ENCODE measurements at regions not wholly inside any gene's neighbourhood (a gene's known extent, or its start where the extent isn't known, plus 50 kb on each side); places are given as distances from the start of the nearest gene placed in this dataset.

GRCh38 chr4:30946288-30946687, 226.1 kb downstream of the PCDH7 start:
- H3K27ac ChIP-seq (ENCODE audit: low read depth, low read length), result no peak overlapping the region
- no peak for TF ChIP-seq CBX8 (IDR thresholded peaks at IDR 0.05; ENCODE audit: borderline replicate concordance, low read depth, low read length)
- TF ChIP-seq KDM4A (IDR thresholded peaks at IDR 0.05; ENCODE audit: low read depth, low read length, severe bottlenecking), result no peak
- TF ChIP-seq POU5F1 (IDR thresholded peaks at IDR 0.05; ENCODE audit: low read depth, low read length), result no peak
- no peak for TF ChIP-seq USF2 (IDR thresholded peaks at IDR 0.05; ENCODE audit: low read length)
- TF ChIP-seq GABPA (IDR thresholded peaks at IDR 0.05; ENCODE audit: borderline replicate concordance, insufficient read depth, low read length), result no peak
- TF ChIP-seq SUZ12 (IDR thresholded peaks at IDR 0.05; ENCODE audit: low read length), result no peak
- no peak for TF ChIP-seq TBP (IDR thresholded peaks at IDR 0.05; ENCODE audit: low read depth, low read length)
- no peak for TF ChIP-seq POLR2AphosphoS5 (IDR thresholded peaks at IDR 0.05; ENCODE audit: low read depth, low read length)
- no peak for TF ChIP-seq BRCA1 (IDR thresholded peaks at IDR 0.05; ENCODE audit: low read depth, low read length)
- no peak for TF ChIP-seq CHD2 (IDR thresholded peaks at IDR 0.05; ENCODE audit: low read length)
- no peak for TF ChIP-seq RBBP5 (IDR thresholded peaks at IDR 0.05; ENCODE audit: borderline replicate concordance, low read depth, low read length)
- TF ChIP-seq SP1 (IDR thresholded peaks at IDR 0.05; ENCODE audit: low read depth, low read length), result no peak
- no peak for TF ChIP-seq RXRA (IDR thresholded peaks at IDR 0.05; ENCODE audit: insufficient read depth, low read depth, low read length)
- TF ChIP-seq, protein P1, sequence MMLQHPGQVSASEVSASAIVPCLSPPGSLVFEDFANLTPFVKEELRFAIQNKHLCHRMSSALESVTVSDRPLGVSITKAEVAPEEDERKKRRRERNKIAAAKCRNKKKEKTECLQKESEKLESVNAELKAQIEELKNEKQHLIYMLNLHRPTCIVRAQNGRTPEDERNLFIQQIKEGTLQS (IDR thresholded peaks at IDR 0.05; ENCODE audit: insufficient read depth, low read depth, low read length), result no peak

More at GRCh38 chr4:30946288-30946687, 226.1 kb downstream of the PCDH7 start:
- Histone ChIP-seq H2AK5ac (ENCODE audit: low read depth, low read length) (no peak overlapping the region), H4K20me1 (replicated peaks in 1 of 2; ENCODE audit: control insufficient read depth in 1 of 2, insufficient read depth in 2 of 2, low read length in 2 of 2) (no peaks in the 10 kb centered on the region), H4K91ac (replicated peaks; ENCODE audit: insufficient read length, low read length) (no peak overlapping the region), H2BK15ac (ENCODE audit: low read length) (no peak overlapping the region), H3K36me3 (ENCODE audit: control insufficient read depth in 2 of 4, insufficient read depth in 4 of 4, low read length in 3 of 4) (no peaks in the 10 kb centered on the region), H3K27me3 (replicated peaks in 1 of 4; ENCODE audit: control insufficient read depth in 3 of 4, extremely low read depth in 1 of 4, insufficient read depth in 3 of 4, low read length in 3 of 4) (no peaks in the 10 kb centered on the region), H3K4me3 (ENCODE audit: extremely low read depth in 1 of 4, insufficient read depth in 2 of 4, low read depth in 3 of 4, low read length in 4 of 4) (no peak overlapping the region), H2BK120ac (replicated peaks; ENCODE audit: low read depth, low read length) (no peak overlapping the region), H2BK12ac (ENCODE audit: low read depth, low read length) (no peak overlapping the region), H3K56ac (replicated peaks; ENCODE audit: insufficient read length, low read depth, low read length) (no peak overlapping the region), H4K8ac (ENCODE audit: extremely low read depth, insufficient read depth, low read length) (no peak overlapping the region), H3K9ac (replicated peaks in 1 of 4; ENCODE audit: extremely low read depth in 1 of 4, low read depth in 3 of 4, low read length in 3 of 4) (no peak overlapping the region), H2AFZ (ENCODE audit: low read length) (no peak overlapping the region), H3K18ac (ENCODE audit: extremely low read depth, low read length) (no peak overlapping the region), H3K23me2 (ENCODE audit: low read depth, low read length) (no peaks in the 10 kb centered on the region), H2BK5ac (ENCODE audit: low read depth, low read length) (no peak overlapping the region), H3K79me2 (ENCODE audit: control insufficient read depth in 1 of 2, insufficient read depth in 2 of 2, low read length in 2 of 2) (no peaks in the 10 kb centered on the region), H4K5ac (ENCODE audit: insufficient read length, low read depth, low read length) (no peak overlapping the region), H3K4ac (replicated peaks; ENCODE audit: insufficient read length, low read depth, low read length) (no peak overlapping the region), H3K9me3 (ENCODE audit: insufficient read depth in 2 of 2, low read depth in 1 of 2, low read length in 1 of 2) (no peaks in the 10 kb centered on the region), H3K4me2 (ENCODE audit: insufficient read depth in 1 of 2, low read depth in 2 of 2, low read length in 2 of 2) (no peak overlapping the region), H3K14ac (ENCODE audit: insufficient read length) (no peak overlapping the region), H3K4me1 (replicated peaks in 1 of 4; ENCODE audit: control insufficient read depth in 3 of 4, insufficient read depth in 4 of 4, low read length in 3 of 4) (peaks cover 0 to 3% (median 0%) of the 10 kb centered on the region in 4 experiments; a peak in 2 of 7 replicates), H3K79me1 (ENCODE audit: low read depth, low read length) (no peaks in the 10 kb centered on the region; the same call in 1 of the 2 replicates), H3K23ac (ENCODE audit: insufficient read length) (no peak overlapping the region), H2BK20ac (ENCODE audit: low read length) (no peak overlapping the region)
- POLR2A ChIA-PET (ENCODE audit: partially characterized antibody), result no interaction called here
- FAIRE-seq (no peak), DNase-seq (ENCODE audit: low read depth in 1 of 2, low spot score in 2 of 2) (no peak)
- 89% methylated on average over 2 of the region's 2 CpGs; no CpG with 5 or more reads in 1 of the 2 experiments for WGBS, 2 experiments (ENCODE audit: extremely low coverage in 1 of 2, insufficient coverage in 1 of 2, insufficient read length in 1 of 2, insufficient replicate concordance in 2 of 2, low coverage in 1 of 2, low lambda C conversion rate in 2 of 2, missing lambda C conversion rate in 1 of 2)
- CTCF ChIA-PET (ENCODE audit: partially characterized antibody), result no interaction called here
